ENCODE measurements at regions not wholly inside any gene's neighbourhood (a gene's known extent, or its start where the extent isn't known, plus 50 kb on each side); places are given as distances from the start of the nearest gene placed in this dataset.

DNA sequence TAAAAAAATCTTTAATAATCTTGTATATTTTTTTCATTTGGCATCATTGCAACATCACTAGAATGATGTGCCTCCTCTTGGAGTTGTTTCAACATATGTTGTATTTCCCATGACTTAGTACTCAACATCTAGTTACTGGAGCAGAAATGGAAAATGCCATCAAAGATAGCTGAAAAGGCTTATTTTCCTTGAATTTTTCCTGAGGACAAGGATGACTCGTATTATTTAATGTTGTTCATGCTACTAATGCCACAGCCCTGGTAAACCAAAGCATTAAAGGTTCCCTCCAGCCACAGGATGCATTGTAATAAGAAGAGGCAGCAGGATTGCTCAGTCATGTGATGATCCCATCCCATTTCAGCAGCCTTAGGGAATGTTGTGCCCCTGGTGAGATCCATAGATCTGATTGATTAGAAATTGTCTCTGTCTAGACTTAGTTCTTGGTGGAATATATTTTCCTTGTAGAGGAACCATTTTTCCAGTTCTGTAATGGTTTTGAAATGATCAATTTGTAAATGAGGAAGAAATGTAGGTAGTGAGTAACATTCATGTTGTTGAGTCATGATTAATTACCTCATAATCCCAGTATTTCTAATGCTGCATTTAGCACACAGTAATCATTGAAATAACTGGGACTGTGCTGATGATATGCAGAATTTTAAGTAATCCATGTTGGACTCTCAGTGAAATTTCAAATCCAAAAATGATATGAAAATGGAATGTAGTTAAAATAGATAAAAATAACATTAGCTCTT, 91.3 kb upstream of the SMIM30 start:
- no peaks in the 10 kb centered on the region for H3K79me2 ChIP-seq (ENCODE audit: insufficient read depth, low read length)
- no peaks in the 10 kb centered on the region for H3K36me3 ChIP-seq (ENCODE audit: insufficient read depth, low read length)
- H3K4me2 ChIP-seq (ENCODE audit: insufficient read depth, low read length), result no peak overlapping the region
- DNase-seq (no peak), ATAC-seq (ENCODE audit: insufficient read depth, low read depth) (no peak)
- H4K20me1 ChIP-seq (ENCODE audit: insufficient read depth, low read length), result no peaks in the 10 kb centered on the region
- H3K4me1 ChIP-seq (ENCODE audit: insufficient read depth, low read length), result no peaks in the 10 kb centered on the region
- no peak overlapping the region for H3K4me3 ChIP-seq (ENCODE audit: low read depth in 1 of 2, low read length in 2 of 2)
- H3K9ac ChIP-seq (ENCODE audit: low read depth, low read length), result no peak overlapping the region
- TF ChIP-seq EZH2 (IDR thresholded peaks at IDR 0.05; ENCODE audit: borderline replicate concordance, low read depth, low read length, severe bottlenecking), result no peak
- TF ChIP-seq, protein P1, sequence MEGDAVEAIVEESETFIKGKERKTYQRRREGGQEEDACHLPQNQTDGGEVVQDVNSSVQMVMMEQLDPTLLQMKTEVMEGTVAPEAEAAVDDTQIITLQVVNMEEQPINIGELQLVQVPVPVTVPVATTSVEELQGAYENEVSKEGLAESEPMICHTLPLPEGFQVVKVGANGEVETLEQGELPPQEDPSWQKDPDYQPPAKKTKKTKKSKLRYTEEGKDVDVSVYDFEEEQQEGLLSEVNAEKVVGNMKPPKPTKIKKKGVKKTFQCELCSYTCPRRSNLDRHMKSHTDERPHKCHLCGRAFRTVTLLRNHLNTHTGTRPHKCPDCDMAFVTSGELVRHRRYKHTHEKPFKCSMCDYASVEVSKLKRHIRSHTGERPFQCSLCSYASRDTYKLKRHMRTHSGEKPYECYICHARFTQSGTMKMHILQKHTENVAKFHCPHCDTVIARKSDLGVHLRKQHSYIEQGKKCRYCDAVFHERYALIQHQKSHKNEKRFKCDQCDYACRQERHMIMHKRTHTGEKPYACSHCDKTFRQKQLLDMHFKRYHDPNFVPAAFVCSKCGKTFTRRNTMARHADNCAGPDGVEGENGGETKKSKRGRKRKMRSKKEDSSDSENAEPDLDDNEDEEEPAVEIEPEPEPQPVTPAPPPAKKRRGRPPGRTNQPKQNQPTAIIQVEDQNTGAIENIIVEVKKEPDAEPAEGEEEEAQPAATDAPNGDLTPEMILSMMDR (IDR thresholded peaks at IDR 0.05; ENCODE audit: borderline replicate concordance, extremely low read depth, low read length, poor library complexity, severe bottlenecking), result no peak
- H3K27ac ChIP-seq (ENCODE audit: low read length), result no peak overlapping the region
- H2AFZ ChIP-seq (ENCODE audit: low read depth, low read length), result no peak overlapping the region
- H3K27me3 ChIP-seq (ENCODE audit: insufficient read depth, low read length, poor library complexity), result no peaks in the 10 kb centered on the region
- no peaks in the 10 kb centered on the region for H3K9me3 ChIP-seq (ENCODE audit: insufficient read depth, low read length, severe bottlenecking)

GRCh38 chr7:113207931-113208330, 89.6 kb upstream of the SMIM30 start:
- H3K36me3 ChIP-seq (ENCODE audit: insufficient read depth, low read length), result no peaks in the 10 kb centered on the region
- H3K9me3 ChIP-seq (ENCODE audit: insufficient read depth, low read length, severe bottlenecking), result no peaks in the 10 kb centered on the region
- H3K4me2 ChIP-seq (ENCODE audit: insufficient read depth, low read length), result no peak overlapping the region
- H3K4me3 ChIP-seq (ENCODE audit: low read depth in 1 of 2, low read length in 2 of 2), result no peak overlapping the region
- no peaks in the 10 kb centered on the region for H3K4me1 ChIP-seq (ENCODE audit: insufficient read depth, low read length)
- DNase-seq (no peak), ATAC-seq (ENCODE audit: insufficient read depth, low read depth) (no peak)
- H3K9ac ChIP-seq (ENCODE audit: low read depth, low read length), result no peak overlapping the region
- H4K20me1 ChIP-seq (ENCODE audit: insufficient read depth, low read length), result no peaks in the 10 kb centered on the region
- H3K27ac ChIP-seq (ENCODE audit: low read length), result no peak overlapping the region
- no peaks in the 10 kb centered on the region for H3K79me2 ChIP-seq (ENCODE audit: insufficient read depth, low read length)
- TF ChIP-seq, protein P1 (IDR thresholded peaks at IDR 0.05; ENCODE audit: borderline replicate concordance, extremely low read depth, low read length, poor library complexity, severe bottlenecking), result no peak
- no peak for TF ChIP-seq EZH2 (IDR thresholded peaks at IDR 0.05; ENCODE audit: borderline replicate concordance, low read depth, low read length, severe bottlenecking)
- H3K27me3 ChIP-seq (ENCODE audit: insufficient read depth, low read length, poor library complexity), result peaks cover 4% of the 10 kb centered on the region
- no peak overlapping the region for H2AFZ ChIP-seq (ENCODE audit: low read depth, low read length)

- H4K20me1 ChIP-seq (ENCODE audit: insufficient read depth, low read length), result no peaks in the 10 kb centered on the region
- peaks cover 4% of the 10 kb centered on the region for H3K27me3 ChIP-seq (ENCODE audit: insufficient read depth, low read length, poor library complexity)
- H3K36me3 ChIP-seq (ENCODE audit: insufficient read depth, low read length), result no peaks in the 10 kb centered on the region
- no peaks in the 10 kb centered on the region for H3K79me2 ChIP-seq (ENCODE audit: insufficient read depth, low read length)
- H2AFZ ChIP-seq (ENCODE audit: low read depth, low read length), result no peak overlapping the region
- H3K9ac ChIP-seq (ENCODE audit: low read depth, low read length), result no peak overlapping the region
- no peak overlapping the region for H3K4me3 ChIP-seq (ENCODE audit: low read depth in 1 of 2, low read length in 2 of 2)
- no peak overlapping the region for H3K4me2 ChIP-seq (ENCODE audit: insufficient read depth, low read length)
- DNase-seq (no peak), ATAC-seq (ENCODE audit: insufficient read depth, low read depth) (no peak)
- no peaks in the 10 kb centered on the region for H3K9me3 ChIP-seq (ENCODE audit: insufficient read depth, low read length, severe bottlenecking)
- H3K27ac ChIP-seq (ENCODE audit: low read length), result no peak overlapping the region
- TF ChIP-seq, protein P1 (IDR thresholded peaks at IDR 0.05; ENCODE audit: borderline replicate concordance, extremely low read depth, low read length, poor library complexity, severe bottlenecking), result no peak
- no peak for TF ChIP-seq EZH2 (IDR thresholded peaks at IDR 0.05; ENCODE audit: borderline replicate concordance, low read depth, low read length, severe bottlenecking)
- no peaks in the 10 kb centered on the region for H3K4me1 ChIP-seq (ENCODE audit: insufficient read depth, low read length)
Measured at GRCh38 chr7:113207441-113207840, 89.1 kb upstream of the SMIM30 start.

All from DND-41 (cell line).